Esophagus muscularis mucosa (tissue), 4 donors: ENCODE measurements at regions not wholly inside any gene's neighbourhood (a gene's known extent, or its start where the extent isn't known, plus 50 kb on each side); places are given as distances from the start of the nearest gene placed in this dataset.

Source experiments
- DNase-seq: peaks from one replicate; pipeline ENCODE4 v3.0.0-alpha.2; 2017; ENCODE audit errors: extremely low spot score
- H3K27ac ChIP-seq, 4 donors: fragments of 200-600 bp; sonication (generic); replicated peaks in 1 of 4; 1 replicate in 3 of 4; 2 replicates in 1 of 4; pipeline ENCODE4 v1.5.1; 2016 to 2019; ENCODE audit warnings: mild to moderate bottlenecking in 1 of 4
- H3K27me3 ChIP-seq, 4 donors: fragments of 200-600 bp; sonication (generic); one replicate each; pipeline versions ENCODE4 v1.5.1 to v1.6.0; 2016 to 2019
- H3K36me3 ChIP-seq, 4 donors: fragments of 200-600 bp; sonication (generic); one replicate each; pipeline ENCODE4 v1.5.1; 2016 to 2019
- H3K4me1 ChIP-seq, 4 donors: fragments of 200-600 bp; sonication (generic); one replicate each; pipeline ENCODE4 v1.5.1; 2016 to 2019
- H3K4me3 ChIP-seq, 4 donors: fragments of 200-600 bp; sonication (generic); 1 replicate in 2 of 4; 2 replicates in 2 of 4; pipeline ENCODE4 v1.5.1; 2016 to 2019; ENCODE audit warnings: mild to moderate bottlenecking in 4 of 4, moderate library complexity in 1 of 4
- H3K9me3 ChIP-seq, 4 donors: fragments of 200-600 bp; sonication (generic); 1 replicate in 3 of 4; 2 replicates in 1 of 4; pipeline ENCODE4 v1.5.1; 2016 to 2019
- CTCF ChIP-seq, 3 experiments: fragments of 200-600 bp in 2 of 3; fragments of 450-650 bp in 1 of 3; sonication (generic) in 2 of 3; IDR thresholded peaks; one replicate each; pipeline ENCODE4 v1.5.1; 2017 to 2019; ENCODE audit warnings: antibody characterized with exemption in 3 of 3, mild to moderate bottlenecking in 2 of 3, moderate library complexity in 1 of 3
- EP300 ChIP-seq: sonication (generic); formaldehyde crosslinking; IDR thresholded peaks from one replicate; pipeline ENCODE4 v1.6.1; 2017; ENCODE audit warnings: antibody characterized with exemption
- POLR2A ChIP-seq: fragments of 450-650 bp; IDR thresholded peaks from one replicate; pipeline ENCODE4 v1.6.1; 2017; ENCODE audit warnings: antibody characterized with exemption, moderate library complexity, mild to moderate bottlenecking, low read depth
- POLR2AphosphoS5 ChIP-seq, 2 donors: sonication (generic); formaldehyde crosslinking; IDR thresholded peaks; one replicate each; pipeline ENCODE4 v1.6.1; 2017; ENCODE audit warnings: antibody characterized with exemption in 2 of 2
- WGBS: methylation state at CpG from one replicate; pipeline ENCODE4 v1.1.5; 2018; 5-methylcytosine and 5-hydroxymethylcytosine counted together
- intact Hi-C: fragments of 100-400 bp; cut with DNase I; formaldehyde crosslinking; loops from one replicate; pipeline ENCODE4 v1.15.1; 2023

GRCh38 chr2:65488527-65488926 lies 56.1 kb upstream of the SPRED2 start:
- WGBS = 94% methylated on average over 3 of the region's 3 CpGs
- H3K36me3 ChIP-seq = no peaks in the 10 kb centered on the region
- intact Hi-C loops = no loop called here

GRCh38 chr2:65487404-65487803 lies 55.0 kb upstream of the SPRED2 start:
- DNase-seq = no peak
- 89% methylated on average over 4 of the region's 5 CpGs for WGBS
- intact Hi-C loops = no loop called here
- H3K9me3 ChIP-seq = no peaks in the 10 kb centered on the region
- no peaks in the 10 kb centered on the region for H3K27me3 ChIP-seq
- no peak overlapping the region for H3K4me3 ChIP-seq
- no peak overlapping the region for H3K27ac ChIP-seq
- H3K4me1 ChIP-seq = no peaks in the 10 kb centered on the region
- TF ChIP-seq CTCF (IDR thresholded peaks at IDR 0.05) (no peak), POLR2AphosphoS5 (IDR thresholded peaks at IDR 0.05) (no peak), EP300 (no peak), POLR2A (no peak)
- H3K36me3 ChIP-seq = no peaks in the 10 kb centered on the region

More at GRCh38 chr2:65488527-65488926, 56.1 kb upstream of the SPRED2 start:
- Histone ChIP-seq H3K9me3 (no peaks in the 10 kb centered on the region), H3K4me3 (no peak overlapping the region), H3K27me3 (no peaks in the 10 kb centered on the region), H3K4me1 (no peaks in the 10 kb centered on the region), H3K27ac (no peak overlapping the region)
- no peak for TF ChIP-seq EP300
- TF ChIP-seq CTCF (IDR thresholded peaks at IDR 0.05) = no peak
- TF ChIP-seq POLR2A = no peak
- TF ChIP-seq POLR2AphosphoS5 (IDR thresholded peaks at IDR 0.05) = no peak
- no peak for DNase-seq

- no peak for DNase-seq
- 94% methylated on average over 4 of the region's 4 CpGs for WGBS
- Histone ChIP-seq H3K9me3 (no peaks in the 10 kb centered on the region), H3K27ac (no peak overlapping the region), H3K4me1 (no peaks in the 10 kb centered on the region), H3K36me3 (no peaks in the 10 kb centered on the region), H3K27me3 (no peaks in the 10 kb centered on the region), H3K4me3 (no peak overlapping the region)
- intact Hi-C loops = no loop called here
- TF ChIP-seq POLR2AphosphoS5 (IDR thresholded peaks at IDR 0.05) = no peak
These were observed 54.4 kb upstream of the SPRED2 start for GRCh38 chr2:65486802-65487201.

- H3K4me1 ChIP-seq = no peaks in the 10 kb centered on the region
- H3K27me3 ChIP-seq = no peaks in the 10 kb centered on the region
- H3K4me3 ChIP-seq = no peak overlapping the region
- no peak overlapping the region for H3K27ac ChIP-seq
- H3K9me3 ChIP-seq = no peaks in the 10 kb centered on the region
- intact Hi-C loops = no loop called here
- no peak for TF ChIP-seq EP300
- TF ChIP-seq POLR2A = no peak
- no peak for TF ChIP-seq CTCF (IDR thresholded peaks at IDR 0.05)
- no peak for TF ChIP-seq POLR2AphosphoS5 (IDR thresholded peaks at IDR 0.05)
- 96% methylated on average over 2 of the region's 2 CpGs for WGBS
- no peak for DNase-seq
- H3K36me3 ChIP-seq = no peaks in the 10 kb centered on the region
These were observed 53.9 kb upstream of the SPRED2 start for GRCh38 chr2:65486282-65486681.

GRCh38 chr2:65485839-65486238 lies 53.4 kb upstream of the SPRED2 start:
- Histone ChIP-seq H3K36me3 (no peaks in the 10 kb centered on the region), H3K4me3 (no peak overlapping the region), H3K27me3 (no peaks in the 10 kb centered on the region), H3K9me3 (no peaks in the 10 kb centered on the region), H3K4me1 (no peaks in the 10 kb centered on the region), H3K27ac (no peak overlapping the region)
- DNase-seq = no peak
- whole genome bisulfite sequencing = 98% methylated on average over 5 of the region's 5 CpGs
- intact Hi-C loops = no loop called here
- TF ChIP-seq POLR2A (no peak), CTCF (IDR thresholded peaks at IDR 0.05) (no peak), POLR2AphosphoS5 (IDR thresholded peaks at IDR 0.05) (no peak), EP300 (no peak)
